Retinal pigment epithelial cell (primary cell): ENCODE measurements at regions not wholly inside any gene's neighbourhood (a gene's known extent, or its start where the extent isn't known, plus 50 kb on each side); places are given as distances from the start of the nearest gene placed in this dataset.

Source experiments
- DNase-seq: peaks from one replicate; pipeline ENCODE4 v3.0.0-alpha.2; 2010; ENCODE audit warnings: low read depth
- H3K4me3 ChIP-seq: 2 replicates; pipeline ENCODE4 v1.5.1; 2011; ENCODE audit warnings: mild to moderate bottlenecking, low read length, control low read depth, moderate library complexity
- CTCF ChIP-seq: conservative IDR thresholded peaks from 2 replicates; pipeline ENCODE4 v1.5.1; 2011; ENCODE audit warnings: low read depth, low read length, control low read depth, inconsistent platforms

GRCh38 chr14:42965512-42965911, 1358.8 kb downstream of the LRFN5 start:
- no peak overlapping the region for H3K4me3 ChIP-seq
- DNase-seq, result no peak
- TF ChIP-seq CTCF, result no peak

- H3K4me3 ChIP-seq, result no peak overlapping the region
- DNase-seq, result no peak
- no peak for TF ChIP-seq CTCF
Observed at GRCh38 chr14:42961509-42961908, 1354.8 kb downstream of the LRFN5 start.

GRCh38 chr14:42950363-42950762, 1343.7 kb downstream of the LRFN5 start:
- TF ChIP-seq CTCF, result no peak
- H3K4me3 ChIP-seq, result no peak overlapping the region
- DNase-seq, result no peak

GRCh38 chr14:42947991-42948390, 1341.3 kb downstream of the LRFN5 start:
- H3K4me3 ChIP-seq, result no peak overlapping the region
- no peak for DNase-seq
- no peak for TF ChIP-seq CTCF

- no peak overlapping the region for H3K4me3 ChIP-seq
- TF ChIP-seq CTCF, result no peak
- DNase-seq, result no peak
Observed at GRCh38 chr14:42944284-42944683, 1337.6 kb downstream of the LRFN5 start.

- DNase-seq, result no peak
- H3K4me3 ChIP-seq, result no peak overlapping the region
- TF ChIP-seq CTCF, result no peak
Observed at GRCh38 chr14:42931308-42931707, 1324.6 kb downstream of the LRFN5 start.

- no peak overlapping the region for H3K4me3 ChIP-seq
- no peak for TF ChIP-seq CTCF
- no peak for DNase-seq
Observed at GRCh38 chr14:42929806-42930480, 1323.3 kb downstream of the LRFN5 start.
